NCI-H187 (cell line): ENCODE measurements at regions not wholly inside any gene's neighbourhood (a gene's known extent, or its start where the extent isn't known, plus 50 kb on each side); places are given as distances from the start of the nearest gene placed in this dataset.

Experiments used
- DNase-seq, 2 experiments: peaks; one replicate each; lab custom pipeline; 2025; lab: John Stamatoyannopoulos, UW

GRCh38 chr2:129728035-129728972 is 251.2 kb upstream of the RAB6C start:
- DNase-seq: no peak

- no peak for DNase-seq
Observed at GRCh38 chr2:129729011-129729410, 250.5 kb upstream of the RAB6C start.

GRCh38 chr2:129729646-129730045 is 249.8 kb upstream of the RAB6C start:
- DNase-seq: no peak

GRCh38 chr2:129730979-129731378 is 248.5 kb upstream of the RAB6C start:
- no peak for DNase-seq

- DNase-seq: no peak
Observed at GRCh38 chr2:129731907-129732629, 247.4 kb upstream of the RAB6C start.

GRCh38 chr2:129732630-129733026 is 246.8 kb upstream of the RAB6C start:
- DNase-seq: no peak

GRCh38 chr2:129733041-129733440 is 246.4 kb upstream of the RAB6C start:
- DNase-seq: no peak

GRCh38 chr2:129733579-129733978 is 245.9 kb upstream of the RAB6C start:
- DNase-seq: no peak

- DNase-seq: no peak
Observed at GRCh38 chr2:129734343-129735034, 245.0 kb upstream of the RAB6C start.

- no peak for DNase-seq
Observed at GRCh38 chr2:129735576-129735975, 243.9 kb upstream of the RAB6C start.

GRCh38 chr2:129737660-129738527 is 241.6 kb upstream of the RAB6C start:
- no peak for DNase-seq

GRCh38 chr2:129738799-129739198 is 240.7 kb upstream of the RAB6C start:
- no peak for DNase-seq

- no peak for DNase-seq
Observed at GRCh38 chr2:129740504-129740903, 239.0 kb upstream of the RAB6C start.

- DNase-seq: no peak
Observed at GRCh38 chr2:129741165-129741564, 238.3 kb upstream of the RAB6C start.

- no peak for DNase-seq
Observed at GRCh38 chr2:129741623-129742022, 237.8 kb upstream of the RAB6C start.

GRCh38 chr2:129742415-129743180 is 236.9 kb upstream of the RAB6C start:
- DNase-seq: no peak

- DNase-seq: no peak
Observed at GRCh38 chr2:129744141-129744540, 235.3 kb upstream of the RAB6C start.

GRCh38 chr2:129744649-129745048 is 234.8 kb upstream of the RAB6C start:
- no peak for DNase-seq

GRCh38 chr2:129747500-129748125 is 231.9 kb upstream of the RAB6C start:
- DNase-seq: no peak

- DNase-seq: no peak
Observed at GRCh38 chr2:129748250-129748649, 231.2 kb upstream of the RAB6C start.
